HCT116 (cell line): ENCODE measurements at regions not wholly inside any gene's neighbourhood (a gene's known extent, or its start where the extent isn't known, plus 50 kb on each side); places are given as distances from the start of the nearest gene placed in this dataset.

Experiments
- ATAC-seq: fragments of 200-7000 bp; cut with Tn5 transposase; 2 replicates; pipeline ENCODE4 v1.9.1; 2020; ENCODE audit warnings: mild to moderate bottlenecking, moderate library complexity
- BruUV-seq: library from RNA; stranded (reverse); fragments of 400-500 nt; replicated peaks from 2 replicates; lab custom pipeline; 2021; lab: Mats Ljungman, UMichigan
- CTCF ChIA-PET: fragments of 300-600 bp; sonication (Branson Sonifier 250); formaldehyde crosslinking; loops from one replicate; lab custom pipeline; 2021; ENCODE audit warnings: antibody characterized with exemption; lab: Charles Lee
- POLR2A ChIA-PET: fragments of 300-600, 350-600 bp; sonication (Branson Sonifier 250); formaldehyde crosslinking; loops from one replicate; lab custom pipeline; 2021; ENCODE audit warnings: antibody characterized with exemption; lab: Charles Lee
- RAD21 ChIA-PET, 2 experiments: fragments of 300-600 bp; sonication (Branson Sonifier 250); formaldehyde crosslinking; loops; one replicate each; lab custom pipeline; 2023; ENCODE audit warnings: low total read pairs in 2 of 2; ENCODE audit not compliant: uncharacterized antibody in 2 of 2, unreplicated experiment in 2 of 2, low non-redundant PET in 1 of 2; lab: Charles Lee
- DNase-seq: peaks from one replicate; pipeline ENCODE4 v3.0.0-alpha.2; 2010; ENCODE audit warnings: low read depth, low spot score
- H2AFZ ChIP-seq: fragments of 200-600 bp; shearing (Covaris generic), sonication (generic); 2 replicates; pipeline ENCODE4 v1.6.1; 2017; ENCODE audit warnings: low read depth, mixed run types, mixed read lengths, antibody characterized with exemption, low read length; ENCODE audit not compliant: poor library complexity, severe bottlenecking
- H3K27ac ChIP-seq: 2 replicates; pipeline ENCODE4 v1.5.1; 2012; ENCODE audit warnings: low read depth, low read length
- H3K27me3 ChIP-seq: fragments of 200-600 bp; sonication (generic); 2 replicates; pipeline ENCODE4 v1.6.1; 2016; ENCODE audit warnings: mixed run types, low read length, mixed read lengths; ENCODE audit not compliant: insufficient read depth
- H3K36me3 ChIP-seq, 2 experiments: fragments of 200-500 bp in 1 of 2; fragments of 200-600 bp in 1 of 2; sonication (Bioruptor generic) in 1 of 2; sonication (generic) in 1 of 2; 2 replicates each; pipeline versions ENCODE4 v1.5.1 to v1.6.1; 2014 to 2016; ENCODE audit warnings: low read length in 2 of 2, inconsistent platforms in 1 of 2, mixed read lengths in 1 of 2, mixed run types in 1 of 2; ENCODE audit not compliant: insufficient read depth in 2 of 2, control insufficient read depth in 1 of 2
- H3K4me1 ChIP-seq, 2 experiments: fragments of 200-600 bp in 1 of 2; sonication (generic) in 1 of 2; 2 replicates each; pipeline versions ENCODE4 v1.5.1 to v1.6.1; 2012 to 2017; ENCODE audit warnings: low read length in 2 of 2, inconsistent platforms in 1 of 2, mild to moderate bottlenecking in 1 of 2, mixed read lengths in 1 of 2, mixed run types in 1 of 2, moderate library complexity in 1 of 2; ENCODE audit not compliant: insufficient read depth in 2 of 2, control insufficient read depth in 1 of 2
- H3K4me2 ChIP-seq: fragments of 200-600 bp; sonication (generic); 2 replicates; pipeline ENCODE4 v1.6.1; 2017; ENCODE audit warnings: mixed run types, low read length, mixed read lengths
- H3K4me3 ChIP-seq, 2 experiments: fragments of 200-600 bp in 1 of 2; sonication (generic) in 1 of 2; replicated peaks in 1 of 2; 2 replicates each; pipeline ENCODE4 v1.5.1; 2011 to 2016; ENCODE audit warnings: low read length in 2 of 2, control low read depth in 1 of 2, low read depth in 1 of 2, mild to moderate bottlenecking in 1 of 2, mixed read lengths in 1 of 2, mixed run types in 1 of 2
- H3K79me2 ChIP-seq: fragments of 200-600 bp; sonication (generic); 2 replicates; pipeline ENCODE4 v1.6.1; 2017; ENCODE audit warnings: mild to moderate bottlenecking, mixed run types, low read length, moderate library complexity, mixed read lengths; ENCODE audit not compliant: insufficient read depth
- H3K9ac ChIP-seq: fragments of 200-600 bp; sonication (generic); 2 replicates; pipeline ENCODE4 v1.6.1; 2016; ENCODE audit warnings: low read length, mixed read lengths
- H3K9me2 ChIP-seq: fragments of 200-600 bp; sonication (generic), shearing (Covaris generic); 2 replicates; pipeline ENCODE4 v1.6.1; 2017; ENCODE audit warnings: mixed run types, mild to moderate bottlenecking, moderate library complexity; ENCODE audit not compliant: insufficient read depth
- H3K9me3 ChIP-seq, 2 experiments: fragments of 200-500 bp in 1 of 2; fragments of 200-600 bp in 1 of 2; sonication (Bioruptor generic) in 1 of 2; sonication (generic) in 1 of 2; 2 replicates each; pipeline ENCODE4 v1.6.1; 2014 to 2017; ENCODE audit warnings: low read length in 2 of 2, mixed read lengths in 2 of 2, inconsistent platforms in 1 of 2, low read depth in 1 of 2, mild to moderate bottlenecking in 1 of 2, mixed run types in 1 of 2, moderate library complexity in 1 of 2; ENCODE audit not compliant: control insufficient read depth in 1 of 2, insufficient read depth in 1 of 2
- H4K20me1 ChIP-seq: fragments of 200-600 bp; sonication (generic), shearing (Covaris generic); 2 replicates; pipeline ENCODE4 v1.6.1; 2017; ENCODE audit warnings: mixed run types, mild to moderate bottlenecking, moderate library complexity; ENCODE audit not compliant: insufficient read depth
- ATF3 ChIP-seq: IDR thresholded peaks from 2 replicates; pipeline ENCODE4 v1.6.1; 2012
- CTCF ChIP-seq, 3 experiments: fragments of 200-600 bp in 1 of 3; sonication (generic) in 1 of 3; IDR thresholded peaks in 2 of 3; conservative IDR thresholded peaks in 1 of 3; 2 replicates each; pipeline ENCODE4 v1.5.1; 2012 to 2017; ENCODE audit warnings: low read depth in 2 of 3, low read length in 2 of 3, antibody characterized with exemption in 1 of 3, borderline replicate concordance in 1 of 3, control low read depth in 1 of 3, mild to moderate bottlenecking in 1 of 3, mixed read lengths in 1 of 3, mixed run types in 1 of 3, moderate library complexity in 1 of 3; ENCODE audit not compliant: insufficient read depth in 1 of 3
- EGR1 ChIP-seq: IDR thresholded peaks from 2 replicates; pipeline ENCODE4 v1.6.1; 2012; ENCODE audit warnings: low read depth
- ELF1 ChIP-seq: IDR thresholded peaks from 2 replicates; pipeline ENCODE4 v1.6.1; 2012; ENCODE audit warnings: low read depth, borderline replicate concordance
- EZH2 ChIP-seq: fragments of 200-600 bp; sonication (generic); IDR thresholded peaks from 2 replicates; pipeline ENCODE4 v1.6.1; 2017; ENCODE audit warnings: antibody characterized with exemption, mixed run types
- FOSL1 ChIP-seq: IDR thresholded peaks from 2 replicates; pipeline ENCODE4 v1.6.1; 2012; ENCODE audit warnings: low read depth
- JUND ChIP-seq: IDR thresholded peaks from 2 replicates; pipeline ENCODE4 v1.6.1; 2012
- MAX ChIP-seq: IDR thresholded peaks from 2 replicates; pipeline ENCODE4 v1.6.1; 2012
- POLR2A ChIP-seq: IDR thresholded peaks from 2 replicates; pipeline ENCODE4 v1.7.0; 2011; ENCODE audit warnings: borderline replicate concordance; ENCODE audit not compliant: insufficient read depth, insufficient read length; ENCODE audit errors: extremely low read depth
- POLR2AphosphoS5 ChIP-seq: IDR thresholded peaks from 2 replicates; pipeline ENCODE4 v1.6.1; 2011; ENCODE audit warnings: mild to moderate bottlenecking, low read depth, low read length, moderate library complexity
- REST ChIP-seq: IDR thresholded peaks from 2 replicates; pipeline ENCODE4 v1.6.1; 2012; ENCODE audit warnings: low read depth
- SIN3A ChIP-seq: IDR thresholded peaks from 2 replicates; pipeline ENCODE4 v1.6.1; 2012; ENCODE audit warnings: low read depth
- SRF ChIP-seq: IDR thresholded peaks from 2 replicates; pipeline ENCODE4 v1.6.1; 2012; ENCODE audit warnings: low read depth
- TCF7L2 ChIP-seq: IDR thresholded peaks from 2 replicates; pipeline ENCODE4 v1.7.0; 2011; ENCODE audit warnings: borderline replicate concordance, inconsistent platforms; ENCODE audit not compliant: insufficient read depth, insufficient read length; ENCODE audit errors: extremely low read depth
- YY1 ChIP-seq: IDR thresholded peaks from 2 replicates; pipeline ENCODE4 v1.6.1; 2011; ENCODE audit warnings: low read length, low read depth, moderate library complexity, mild to moderate bottlenecking; ENCODE audit not compliant: insufficient replicate concordance; ENCODE audit errors: extremely low read depth
- ZNF274 ChIP-seq: fragments of 200-500 bp; sonication (Bioruptor generic); IDR thresholded peaks from 2 replicates; pipeline ENCODE4 v1.6.1; 2014; ENCODE audit warnings: mild to moderate bottlenecking, low read depth, low read length, inconsistent platforms
- intact Hi-C: fragments of 100-400 bp; cut with micrococcal nuclease; formaldehyde crosslinking; loops from 2 replicates; pipeline ENCODE4 v1.10.0; 2022

GRCh38 chr18:40902436-40902835 is 1052.6 kb upstream of the PIK3C3 start (continued):
- no peak for TF ChIP-seq CTCF (IDR thresholded peaks at IDR 0.05 in 2 of 3, conservative IDR thresholded peaks at IDR 0.05 in 1 of 3; ENCODE audit: borderline replicate concordance in 1 of 3, insufficient read depth in 1 of 3, low read depth in 2 of 3, low read length in 2 of 3)
- TF ChIP-seq FOSL1 = no peak
- no peak for TF ChIP-seq POLR2A
- TF ChIP-seq EGR1 = no peak
- TF ChIP-seq TCF7L2 = no peak
- TF ChIP-seq EZH2 = no peak
- TF ChIP-seq YY1 = no peak
- no peak for TF ChIP-seq POLR2AphosphoS5
- TF ChIP-seq ATF3 = no peak

GRCh38 chr18:40897884-40898283 is 1057.2 kb upstream of the PIK3C3 start:
- Histone ChIP-seq H3K9me2 (no peaks in the 10 kb centered on the region), H3K27me3 (no peaks in the 10 kb centered on the region), H4K20me1 (no peaks in the 10 kb centered on the region), H3K79me2 (no peaks in the 10 kb centered on the region), H3K27ac (no peak overlapping the region), H3K9ac (no peak overlapping the region), H3K4me3 (no peak overlapping the region), H3K4me2 (no peak overlapping the region), H3K36me3 (no peaks in the 10 kb centered on the region), H3K4me1 (no peaks in the 10 kb centered on the region), H2AFZ (no peak overlapping the region), H3K9me3 (peaks cover 8 to 18% of the 10 kb centered on the region in 2 experiments; a peak in 3 of 4 replicates)
- BruUV-seq = no TSS peak
- POLR2A ChIA-PET = no interaction called here
- no peak for ATAC-seq
- DNase-seq = no peak
- RAD21 ChIA-PET = no interaction called here
- intact Hi-C loops = no loop called here
- CTCF ChIA-PET = no interaction called here
- TF ChIP-seq ZNF274 (no peak), CTCF (IDR thresholded peaks at IDR 0.05 in 2 of 3, conservative IDR thresholded peaks at IDR 0.05 in 1 of 3; ENCODE audit: borderline replicate concordance in 1 of 3, insufficient read depth in 1 of 3, low read depth in 2 of 3, low read length in 2 of 3) (no peak), SIN3A (no peak), ELF1 (no peak), FOSL1 (no peak), POLR2AphosphoS5 (no peak), REST (no peak), ATF3 (no peak), MAX (no peak), SRF (no peak), YY1 (no peak), JUND (no peak), EGR1 (no peak)
